ENCODE measurements at regions not wholly inside any gene's neighbourhood (a gene's known extent, or its start where the extent isn't known, plus 50 kb on each side); places are given as distances from the start of the nearest gene placed in this dataset.

- no peak overlapping the region for H2BK5ac ChIP-seq (ENCODE audit: low read depth, low read length, poor library complexity, severe bottlenecking)
- no peak overlapping the region for H2BK12ac ChIP-seq (ENCODE audit: low read length in 2 of 2)
- no peaks in the 10 kb centered on the region for H3K36me3 ChIP-seq (ENCODE audit: control insufficient read depth in 1 of 2, insufficient read depth in 2 of 2, low read depth in 1 of 2, low read length in 2 of 2)
- no peak overlapping the region for H3K14ac ChIP-seq (ENCODE audit: low read length in 2 of 2)
- H4K91ac ChIP-seq (ENCODE audit: low read length): no peak overlapping the region
- H3K27ac ChIP-seq (ENCODE audit: low read length, poor library complexity, severe bottlenecking): no peak overlapping the region
- no peak overlapping the region for H2BK15ac ChIP-seq (ENCODE audit: low read depth, poor library complexity, severe bottlenecking)
- H3K18ac ChIP-seq (ENCODE audit: low read depth in 1 of 2, low read length in 2 of 2): peak overlapping the region in 1 of 2 experiments; percentile 54
- no peaks in the 10 kb centered on the region for H3K9me3 ChIP-seq (ENCODE audit: control insufficient read depth, low read length)
- no peaks in the 10 kb centered on the region for H3K79me1 ChIP-seq (replicated peaks; ENCODE audit: low read length, poor library complexity, severe bottlenecking)
- H3K4me2 ChIP-seq (ENCODE audit: low read length, poor library complexity, severe bottlenecking): no peak overlapping the region
- H4K8ac ChIP-seq (ENCODE audit: low read length): no peak overlapping the region
- H3K4ac ChIP-seq (ENCODE audit: low read depth in 1 of 2, low read length in 2 of 2): no peak overlapping the region
- H3K23ac ChIP-seq (ENCODE audit: low read length in 2 of 2): no peak overlapping the region
- H3K4me1 ChIP-seq (ENCODE audit: control insufficient read depth, insufficient read depth, low read depth, low read length): peaks cover 3% of the 10 kb centered on the region
- no peak overlapping the region for H3K4me3 ChIP-seq (ENCODE audit: insufficient read depth in 1 of 2, low read depth in 1 of 2, low read length in 2 of 2)
- H2BK120ac ChIP-seq (ENCODE audit: low read depth, low read length): no peak overlapping the region
- H3K27me3 ChIP-seq (ENCODE audit: control insufficient read depth in 1 of 2, insufficient read depth in 1 of 2, low read length in 2 of 2): no peaks in the 10 kb centered on the region
- H2AK5ac ChIP-seq (ENCODE audit: low read length, severe bottlenecking): no peak overlapping the region
- 64% methylated on average over 3 of the region's 3 CpGs for WGBS
- no peak for DNase-seq
- H2AFZ ChIP-seq (ENCODE audit: low read depth, low read length): no peak overlapping the region
- H3K9ac ChIP-seq (ENCODE audit: low read length): no peak overlapping the region
These were observed 442.9 kb downstream of the FOXO1 start for GRCh38 chr13:40223585-40223984.

- Histone ChIP-seq H3K9me3 (ENCODE audit: control insufficient read depth, low read length) (no peaks in the 10 kb centered on the region), H3K14ac (ENCODE audit: low read length in 2 of 2) (no peak overlapping the region), H4K8ac (ENCODE audit: low read length) (no peak overlapping the region), H3K4me1 (ENCODE audit: control insufficient read depth, insufficient read depth, low read depth, low read length) (no peaks in the 10 kb centered on the region), H3K79me1 (replicated peaks; ENCODE audit: low read length, poor library complexity, severe bottlenecking) (no peaks in the 10 kb centered on the region), H2BK12ac (ENCODE audit: low read length in 2 of 2) (no peak overlapping the region), H2AFZ (ENCODE audit: low read depth, low read length) (no peak overlapping the region), H3K4me3 (ENCODE audit: insufficient read depth in 1 of 2, low read depth in 1 of 2, low read length in 2 of 2) (no peak overlapping the region), H3K18ac (ENCODE audit: low read depth in 1 of 2, low read length in 2 of 2) (no peak overlapping the region), H4K91ac (ENCODE audit: low read length) (no peak overlapping the region), H3K27me3 (ENCODE audit: control insufficient read depth in 1 of 2, insufficient read depth in 1 of 2, low read length in 2 of 2) (no peaks in the 10 kb centered on the region), H2BK5ac (ENCODE audit: low read depth, low read length, poor library complexity, severe bottlenecking) (no peak overlapping the region), H3K4me2 (ENCODE audit: low read length, poor library complexity, severe bottlenecking) (no peak overlapping the region), H2BK15ac (ENCODE audit: low read depth, poor library complexity, severe bottlenecking) (no peak overlapping the region), H2AK5ac (ENCODE audit: low read length, severe bottlenecking) (no peak overlapping the region), H3K9ac (ENCODE audit: low read length) (no peak overlapping the region), H2BK120ac (ENCODE audit: low read depth, low read length) (no peak overlapping the region), H3K4ac (ENCODE audit: low read depth in 1 of 2, low read length in 2 of 2) (no peak overlapping the region), H3K27ac (ENCODE audit: low read length, poor library complexity, severe bottlenecking) (no peak overlapping the region), H3K36me3 (ENCODE audit: control insufficient read depth in 1 of 2, insufficient read depth in 2 of 2, low read depth in 1 of 2, low read length in 2 of 2) (no peaks in the 10 kb centered on the region), H3K23ac (ENCODE audit: low read length in 2 of 2) (no peak overlapping the region)
- DNase-seq: peak; percentile 40
- 72% methylated on average over 1 of the region's 4 CpGs for WGBS
These were observed 437.9 kb downstream of the FOXO1 start for GRCh38 chr13:40228496-40228895.

GRCh38 chr13:40228990-40229389 lies 437.5 kb downstream of the FOXO1 start:
- Histone ChIP-seq H3K23ac (ENCODE audit: low read length in 2 of 2) (no peak overlapping the region), H4K91ac (ENCODE audit: low read length) (no peak overlapping the region), H3K4me2 (ENCODE audit: low read length, poor library complexity, severe bottlenecking) (no peak overlapping the region), H3K18ac (ENCODE audit: low read depth in 1 of 2, low read length in 2 of 2) (no peak overlapping the region), H3K4ac (ENCODE audit: low read depth in 1 of 2, low read length in 2 of 2) (no peak overlapping the region), H3K4me1 (ENCODE audit: control insufficient read depth, insufficient read depth, low read depth, low read length) (peaks cover 2% of the 10 kb centered on the region), H2BK12ac (ENCODE audit: low read length in 2 of 2) (no peak overlapping the region), H2AFZ (ENCODE audit: low read depth, low read length) (no peak overlapping the region), H4K8ac (ENCODE audit: low read length) (no peak overlapping the region), H3K27ac (ENCODE audit: low read length, poor library complexity, severe bottlenecking) (no peak overlapping the region), H3K36me3 (ENCODE audit: control insufficient read depth in 1 of 2, insufficient read depth in 2 of 2, low read depth in 1 of 2, low read length in 2 of 2) (no peaks in the 10 kb centered on the region), H3K14ac (ENCODE audit: low read length in 2 of 2) (no peak overlapping the region), H3K9ac (ENCODE audit: low read length) (no peak overlapping the region), H2BK5ac (ENCODE audit: low read depth, low read length, poor library complexity, severe bottlenecking) (no peak overlapping the region), H3K4me3 (ENCODE audit: insufficient read depth in 1 of 2, low read depth in 1 of 2, low read length in 2 of 2) (no peak overlapping the region), H3K9me3 (ENCODE audit: control insufficient read depth, low read length) (no peaks in the 10 kb centered on the region), H2AK5ac (ENCODE audit: low read length, severe bottlenecking) (no peak overlapping the region), H3K79me1 (replicated peaks; ENCODE audit: low read length, poor library complexity, severe bottlenecking) (no peaks in the 10 kb centered on the region), H3K27me3 (ENCODE audit: control insufficient read depth in 1 of 2, insufficient read depth in 1 of 2, low read length in 2 of 2) (no peaks in the 10 kb centered on the region), H2BK120ac (ENCODE audit: low read depth, low read length) (no peak overlapping the region), H2BK15ac (ENCODE audit: low read depth, poor library complexity, severe bottlenecking) (no peak overlapping the region)
- no CpG with 5 or more reads among the region's 2 CpGs for WGBS
- DNase-seq: peak; percentile 18

GRCh38 chr13:40230833-40231266 lies 435.6 kb downstream of the FOXO1 start:
- Histone ChIP-seq H2BK15ac (ENCODE audit: low read depth, poor library complexity, severe bottlenecking) (no peak overlapping the region), H2BK12ac (ENCODE audit: low read length in 2 of 2) (no peak overlapping the region), H3K4me1 (ENCODE audit: control insufficient read depth, insufficient read depth, low read depth, low read length) (peaks cover 2% of the 10 kb centered on the region), H3K14ac (ENCODE audit: low read length in 2 of 2) (no peak overlapping the region), H2BK5ac (ENCODE audit: low read depth, low read length, poor library complexity, severe bottlenecking) (no peak overlapping the region), H3K4me3 (ENCODE audit: insufficient read depth in 1 of 2, low read depth in 1 of 2, low read length in 2 of 2) (no peak overlapping the region), H2AK5ac (ENCODE audit: low read length, severe bottlenecking) (no peak overlapping the region), H3K27me3 (ENCODE audit: control insufficient read depth in 1 of 2, insufficient read depth in 1 of 2, low read length in 2 of 2) (no peaks in the 10 kb centered on the region), H4K91ac (ENCODE audit: low read length) (no peak overlapping the region), H3K9ac (ENCODE audit: low read length) (peak overlapping the region; percentile 50), H3K27ac (ENCODE audit: low read length, poor library complexity, severe bottlenecking) (no peak overlapping the region), H2BK120ac (ENCODE audit: low read depth, low read length) (no peak overlapping the region), H3K79me1 (replicated peaks; ENCODE audit: low read length, poor library complexity, severe bottlenecking) (no peaks in the 10 kb centered on the region), H3K23ac (ENCODE audit: low read length in 2 of 2) (no peak overlapping the region), H3K18ac (ENCODE audit: low read depth in 1 of 2, low read length in 2 of 2) (no peak overlapping the region), H3K36me3 (ENCODE audit: control insufficient read depth in 1 of 2, insufficient read depth in 2 of 2, low read depth in 1 of 2, low read length in 2 of 2) (no peaks in the 10 kb centered on the region), H3K9me3 (ENCODE audit: control insufficient read depth, low read length) (no peaks in the 10 kb centered on the region), H2AFZ (ENCODE audit: low read depth, low read length) (no peak overlapping the region), H4K8ac (ENCODE audit: low read length) (no peak overlapping the region), H3K4me2 (ENCODE audit: low read length, poor library complexity, severe bottlenecking) (no peak overlapping the region), H3K4ac (ENCODE audit: low read depth in 1 of 2, low read length in 2 of 2) (no peak overlapping the region)
- peak; percentile 73 for DNase-seq
- WGBS: no CpG with 5 or more reads among the region's 3 CpGs
